ENCODE measurements at regions not wholly inside any gene's neighbourhood (a gene's known extent, or its start where the extent isn't known, plus 50 kb on each side); places are given as distances from the start of the nearest gene placed in this dataset.

DNA sequence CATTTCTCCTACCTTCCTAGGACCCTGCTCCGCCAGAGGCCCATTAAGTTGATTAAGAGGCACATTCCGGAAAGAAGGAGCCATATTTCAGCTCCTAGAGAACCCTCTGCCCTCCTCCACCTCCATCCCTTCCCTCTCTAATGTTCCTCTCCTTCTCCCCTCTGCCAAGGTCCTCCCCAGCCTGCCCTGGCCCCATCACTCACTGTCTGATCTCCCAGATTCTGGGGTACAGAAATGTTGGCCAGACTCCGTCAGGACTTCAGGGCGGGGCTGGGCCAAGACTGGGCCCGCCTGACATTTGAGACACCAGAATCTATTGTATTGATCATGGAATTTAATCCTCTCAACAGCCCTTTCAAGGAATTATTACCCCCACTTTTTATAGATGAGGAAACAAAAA lies 136.1 kb downstream of the TMEM132E start:
- Histone ChIP-seq H3K36me3 (ENCODE audit: control insufficient read depth in 2 of 2, extremely low read depth in 1 of 2, insufficient read depth in 1 of 2, low read length in 1 of 2) (no peaks in the 10 kb centered on the region), H3K27me3 (replicated peaks in 1 of 2; ENCODE audit: control insufficient read depth in 2 of 2, extremely low read depth in 1 of 2, insufficient read depth in 2 of 2, low read length in 1 of 2) (peaks cover under 1 to 34% of the 10 kb centered on the region in 2 experiments), H3K4me3 (ENCODE audit: control insufficient read depth in 1 of 2, extremely low read depth in 1 of 2, low read length in 1 of 2) (no peak overlapping the region), H3K4me1 (ENCODE audit: control insufficient read depth in 1 of 2, extremely low read depth in 1 of 2, insufficient read depth in 2 of 2, low read length in 2 of 2) (no peaks in the 10 kb centered on the region), H3K9me3 (no peaks in the 10 kb centered on the region), H3K27ac (ENCODE audit: low read length) (no peak overlapping the region)
- Mint-ChIP-seq H3K27ac (no peak overlapping the region), H3K27me3 (peaks cover 18 to 30% of the 10 kb centered on the region in 2 donors), H3K4me3 (no peak overlapping the region), H3K4me1 (no peaks in the 10 kb centered on the region), H3K36me3 (no peaks in the 10 kb centered on the region), H3K9me3 (no peaks in the 10 kb centered on the region)
- DNase-seq (no peak), ATAC-seq (replicated peaks in 1 of 4) (no peak)
- ChIA-PET CTCF (no interaction called here), POLR2A (no interaction called here)
- WGBS (ENCODE audit: insufficient coverage) = 91% methylated on average over 2 of the region's 5 CpGs

DNA sequence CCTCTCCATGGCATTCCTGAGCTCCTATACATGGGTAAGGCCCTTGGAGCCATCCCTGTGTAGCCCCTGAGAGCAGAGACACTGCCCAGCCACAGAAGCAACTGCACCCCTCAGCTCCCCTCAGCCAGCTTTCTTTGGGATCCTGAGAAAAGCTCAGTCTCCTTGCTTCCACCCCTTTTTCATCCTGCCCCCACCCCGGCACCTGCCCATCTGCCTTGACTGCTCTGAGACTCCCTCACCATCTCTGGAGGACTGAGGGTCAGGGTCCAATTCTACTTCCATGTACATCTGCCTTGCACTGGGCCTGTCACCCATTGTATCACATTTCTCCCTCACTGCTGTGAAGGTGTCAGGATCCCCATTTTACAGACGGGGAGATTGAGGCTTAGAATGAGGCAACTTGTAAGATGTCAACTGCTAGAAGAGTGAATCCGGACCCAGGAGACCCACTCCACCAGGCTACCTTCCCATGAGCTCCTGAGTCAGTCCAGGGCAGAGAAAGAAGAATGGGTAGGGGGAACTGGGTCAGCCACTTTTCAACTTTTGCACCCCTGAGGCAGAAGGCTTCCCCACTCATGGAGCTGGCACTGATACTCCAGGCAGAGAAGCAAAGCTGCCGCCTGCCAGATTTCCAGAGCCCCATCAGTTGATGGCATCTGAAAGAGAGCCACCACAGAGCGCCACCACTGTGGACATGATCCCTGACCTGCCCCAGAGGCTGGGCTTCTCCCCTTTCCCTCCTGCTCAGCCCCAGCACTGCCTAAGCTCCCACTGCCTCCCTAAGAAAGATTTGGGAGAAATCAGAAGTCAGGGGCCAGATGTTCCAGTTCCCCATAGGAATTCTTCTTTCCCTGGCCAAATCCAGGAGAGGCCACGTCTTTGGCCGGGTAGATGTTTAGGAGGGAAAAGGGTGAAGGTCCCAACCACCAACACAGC lies 135.4 kb downstream of the TMEM132E start:
- Histone ChIP-seq H3K36me3 (ENCODE audit: control insufficient read depth in 2 of 2, extremely low read depth in 1 of 2, insufficient read depth in 1 of 2, low read length in 1 of 2) (no peaks in the 10 kb centered on the region), H3K27ac (ENCODE audit: low read length) (no peak overlapping the region), H3K4me1 (ENCODE audit: control insufficient read depth in 1 of 2, extremely low read depth in 1 of 2, insufficient read depth in 2 of 2, low read length in 2 of 2) (no peaks in the 10 kb centered on the region), H3K27me3 (replicated peaks in 1 of 2; ENCODE audit: control insufficient read depth in 2 of 2, extremely low read depth in 1 of 2, insufficient read depth in 2 of 2, low read length in 1 of 2) (peaks cover 0 to 38% of the 10 kb centered on the region in 2 experiments), H3K4me3 (ENCODE audit: control insufficient read depth in 1 of 2, extremely low read depth in 1 of 2, low read length in 1 of 2) (no peak overlapping the region), H3K9me3 (no peaks in the 10 kb centered on the region)
- Mint-ChIP-seq H3K27me3 (peaks cover 14 to 33% of the 10 kb centered on the region in 2 donors), H3K27ac (no peak overlapping the region), H3K9me3 (no peaks in the 10 kb centered on the region), H3K4me1 (no peaks in the 10 kb centered on the region), H3K4me3 (no peak overlapping the region), H3K36me3 (no peaks in the 10 kb centered on the region)
- ChIA-PET POLR2A (no interaction called here), CTCF (no interaction called here)
- DNase-seq = no peak
- WGBS (ENCODE audit: insufficient coverage) = 71% methylated on average over 1 of the region's 7 CpGs
- ATAC-seq (replicated peaks in 1 of 4) = no peak

DNA sequence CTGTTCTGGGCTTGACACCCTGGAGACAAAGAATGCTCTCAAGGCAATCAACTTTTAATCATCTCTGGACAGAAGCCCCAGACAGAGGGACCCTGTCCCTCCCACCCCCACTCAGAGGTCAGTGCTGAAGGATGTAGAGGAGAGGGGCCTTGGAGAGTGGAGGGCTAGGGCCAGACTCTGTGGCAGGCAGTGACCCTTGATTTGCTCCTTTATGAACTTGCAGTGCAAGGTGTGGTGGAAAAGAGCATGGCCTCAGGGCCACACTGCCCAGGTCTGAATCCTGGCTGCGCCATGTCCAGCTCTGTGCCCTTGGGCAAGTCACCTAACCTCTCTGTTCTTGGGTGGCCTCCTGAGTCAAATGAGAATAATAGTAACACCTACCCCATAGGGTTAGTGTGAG lies 134.3 kb downstream of the TMEM132E start:
- Mint-ChIP-seq H3K9me3 (no peaks in the 10 kb centered on the region), H3K36me3 (no peaks in the 10 kb centered on the region), H3K27me3 (peaks cover 14 to 31% of the 10 kb centered on the region in 2 donors), H3K4me3 (no peak overlapping the region), H3K27ac (no peak overlapping the region), H3K4me1 (no peaks in the 10 kb centered on the region)
- no peaks in the 10 kb centered on the region for H3K9me3 ChIP-seq
- no peak for ATAC-seq (replicated peaks in 1 of 4)
- no CpG with 5 or more reads among the region's 1 CpG for WGBS (ENCODE audit: insufficient coverage)
- no peaks in the 10 kb centered on the region for H3K36me3 ChIP-seq (ENCODE audit: control insufficient read depth in 2 of 2, extremely low read depth in 1 of 2, insufficient read depth in 1 of 2, low read length in 1 of 2)
- no peak for DNase-seq
- peaks cover 0 to 43% of the 10 kb centered on the region in 2 experiments for H3K27me3 ChIP-seq (replicated peaks in 1 of 2; ENCODE audit: control insufficient read depth in 2 of 2, extremely low read depth in 1 of 2, insufficient read depth in 2 of 2, low read length in 1 of 2)
- H3K4me1 ChIP-seq (ENCODE audit: control insufficient read depth in 1 of 2, extremely low read depth in 1 of 2, insufficient read depth in 2 of 2, low read length in 2 of 2) = no peaks in the 10 kb centered on the region
- ChIA-PET POLR2A (no interaction called here), CTCF (no interaction called here)
- no peak overlapping the region for H3K27ac ChIP-seq (ENCODE audit: low read length)
- H3K4me3 ChIP-seq (ENCODE audit: control insufficient read depth in 1 of 2, extremely low read depth in 1 of 2, low read length in 1 of 2) = no peak overlapping the region

DNA sequence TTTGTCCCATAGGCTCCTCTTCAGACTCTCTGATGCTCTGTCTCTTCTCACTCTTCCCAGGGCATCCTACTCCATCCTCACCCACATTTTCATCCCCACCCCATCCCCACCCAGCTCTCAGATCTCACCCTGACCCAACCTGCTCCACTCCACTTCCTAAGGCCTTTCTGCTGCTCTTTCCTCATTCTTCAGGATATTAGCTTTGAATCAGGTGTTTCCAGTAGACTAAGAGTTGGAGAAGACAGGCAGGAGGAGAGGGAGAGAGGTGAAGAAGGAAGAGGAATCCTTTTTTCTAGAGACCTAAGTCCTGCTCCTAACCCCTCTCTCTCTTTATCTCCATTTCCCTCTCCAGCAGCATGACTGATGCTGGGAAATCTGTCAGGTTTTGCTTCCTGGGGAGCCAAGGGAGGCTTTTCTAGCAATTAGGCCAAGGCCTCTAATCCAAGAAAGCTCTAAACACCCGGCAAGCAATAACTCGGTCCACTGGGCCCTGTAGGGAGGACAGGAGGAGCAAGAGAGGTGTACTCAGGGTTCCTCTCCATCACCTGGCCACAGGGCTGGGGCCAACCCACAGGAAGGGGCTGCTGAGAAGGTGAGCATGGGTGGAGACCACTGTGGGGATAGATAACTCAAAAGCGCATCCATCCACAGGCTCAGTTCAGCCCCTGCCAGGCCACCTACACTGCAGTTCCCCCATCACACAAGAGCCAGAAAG lies 133.3 kb downstream of the TMEM132E start:
- H3K36me3 ChIP-seq (ENCODE audit: control insufficient read depth in 2 of 2, extremely low read depth in 1 of 2, insufficient read depth in 1 of 2, low read length in 1 of 2) = no peaks in the 10 kb centered on the region
- no peak overlapping the region for H3K27ac ChIP-seq (ENCODE audit: low read length)
- H3K27me3 ChIP-seq (replicated peaks in 1 of 2; ENCODE audit: control insufficient read depth in 2 of 2, extremely low read depth in 1 of 2, insufficient read depth in 2 of 2, low read length in 1 of 2) = peaks cover 0 to 40% of the 10 kb centered on the region in 2 experiments
- H3K9me3 ChIP-seq = no peaks in the 10 kb centered on the region
- Mint-ChIP-seq H3K27me3 (peaks cover 17 to 28% of the 10 kb centered on the region in 2 donors), H3K9me3 (peaks cover 0 to 2% (median 0%) of the 10 kb centered on the region in 3 donors), H3K4me1 (no peaks in the 10 kb centered on the region), H3K4me3 (no peak overlapping the region), H3K27ac (no peak overlapping the region), H3K36me3 (no peaks in the 10 kb centered on the region)
- CTCF ChIA-PET = no interaction called here
- no peaks in the 10 kb centered on the region for H3K4me1 ChIP-seq (ENCODE audit: control insufficient read depth in 1 of 2, extremely low read depth in 1 of 2, insufficient read depth in 2 of 2, low read length in 2 of 2)
- WGBS (ENCODE audit: insufficient coverage) = 50% methylated on average over 2 of the region's 3 CpGs
- ATAC-seq (replicated peaks in 1 of 4) (no peak), DNase-seq (no peak)
- no peak overlapping the region for H3K4me3 ChIP-seq (ENCODE audit: control insufficient read depth in 1 of 2, extremely low read depth in 1 of 2, low read length in 1 of 2)
- POLR2A ChIA-PET = interaction anchor here in 1 of 2 donors (0.5 kb wide), 1 partner anchor 22 kb away, joined by 3 read pairs; no protein-coding TSS in a partner anchor

DNA sequence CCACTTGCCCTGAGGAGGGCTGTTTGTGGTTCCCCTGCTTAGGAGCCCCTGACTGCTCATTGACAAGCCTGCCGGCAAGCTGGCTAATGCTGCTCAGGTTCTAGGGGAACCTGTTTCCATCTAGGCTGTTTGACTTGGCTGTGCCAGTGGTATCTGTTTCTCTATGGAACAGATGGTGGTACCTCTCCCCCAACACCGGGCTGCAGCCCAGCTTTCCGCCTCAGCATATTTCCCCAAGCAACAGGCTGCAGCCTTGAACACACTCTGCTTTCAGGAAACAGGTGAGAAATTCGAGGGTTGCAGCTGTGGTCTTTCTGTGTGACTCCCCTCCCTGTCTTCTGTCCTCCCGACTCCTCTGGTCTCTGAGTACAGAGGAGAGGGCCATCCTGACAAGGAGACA lies 132.3 kb downstream of the TMEM132E start:
- no peaks in the 10 kb centered on the region for H3K36me3 Mint-ChIP-seq
- Histone ChIP-seq H3K27me3 (replicated peaks in 1 of 2; ENCODE audit: control insufficient read depth in 2 of 2, extremely low read depth in 1 of 2, insufficient read depth in 2 of 2, low read length in 1 of 2) (peaks cover 0 to 40% of the 10 kb centered on the region in 2 experiments), H3K4me1 (ENCODE audit: control insufficient read depth in 1 of 2, extremely low read depth in 1 of 2, insufficient read depth in 2 of 2, low read length in 2 of 2) (no peaks in the 10 kb centered on the region), H3K27ac (ENCODE audit: low read length) (no peak overlapping the region), H3K9me3 (no peaks in the 10 kb centered on the region), H3K4me3 (ENCODE audit: control insufficient read depth in 1 of 2, extremely low read depth in 1 of 2, low read length in 1 of 2) (no peak overlapping the region), H3K36me3 (ENCODE audit: control insufficient read depth in 2 of 2, extremely low read depth in 1 of 2, insufficient read depth in 1 of 2, low read length in 1 of 2) (no peaks in the 10 kb centered on the region)
- 73% methylated on average over 3 of the region's 5 CpGs for WGBS (ENCODE audit: insufficient coverage)
- no peaks in the 10 kb centered on the region for H3K4me1 Mint-ChIP-seq
- no peak overlapping the region for H3K27ac Mint-ChIP-seq
- H3K9me3 Mint-ChIP-seq = peaks cover 0 to 7% (median 0%) of the 10 kb centered on the region in 3 donors
- no peak overlapping the region for H3K4me3 Mint-ChIP-seq
- DNase-seq (no peak), ATAC-seq (replicated peaks in 1 of 4) (no peak)
- H3K27me3 Mint-ChIP-seq = peaks cover 21 to 31% of the 10 kb centered on the region in 2 donors
- CTCF ChIA-PET = no interaction called here
- POLR2A ChIA-PET = no interaction called here

DNA sequence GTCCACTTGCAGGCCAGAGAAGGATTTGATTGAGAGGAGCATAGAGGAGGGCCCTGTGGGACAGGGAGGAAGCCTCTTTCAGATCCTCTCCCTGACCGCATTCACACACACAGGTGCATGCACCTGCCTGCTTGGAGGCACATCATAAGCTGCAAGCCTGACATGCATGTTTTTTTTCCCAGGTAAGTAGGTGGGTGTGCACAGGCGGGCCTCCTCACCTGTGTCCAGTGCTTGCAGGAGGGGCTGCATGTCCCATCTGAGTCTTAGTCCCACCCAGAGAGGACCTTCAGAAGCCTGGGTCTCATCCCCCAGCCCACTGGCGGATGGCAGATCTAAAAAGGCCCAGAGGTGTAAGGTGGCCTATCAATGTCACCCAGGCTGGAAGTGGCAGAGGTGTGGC lies 130.8 kb downstream of the TMEM132E start:
- H3K4me1 Mint-ChIP-seq = no peaks in the 10 kb centered on the region
- H3K36me3 Mint-ChIP-seq = no peaks in the 10 kb centered on the region
- DNase-seq = no peak

More for the DNA sequence above, 130.8 kb downstream of the TMEM132E start:
- Histone ChIP-seq H3K4me3 (ENCODE audit: control insufficient read depth in 1 of 2, extremely low read depth in 1 of 2, low read length in 1 of 2) (no peak overlapping the region), H3K27me3 (replicated peaks in 1 of 2; ENCODE audit: control insufficient read depth in 2 of 2, extremely low read depth in 1 of 2, insufficient read depth in 2 of 2, low read length in 1 of 2) (peaks cover 0 to 37% of the 10 kb centered on the region in 2 experiments), H3K27ac (ENCODE audit: low read length) (no peak overlapping the region), H3K9me3 (no peaks in the 10 kb centered on the region), H3K4me1 (ENCODE audit: control insufficient read depth in 1 of 2, extremely low read depth in 1 of 2, insufficient read depth in 2 of 2, low read length in 2 of 2) (no peaks in the 10 kb centered on the region), H3K36me3 (ENCODE audit: control insufficient read depth in 2 of 2, extremely low read depth in 1 of 2, insufficient read depth in 1 of 2, low read length in 1 of 2) (no peaks in the 10 kb centered on the region)
- ATAC-seq (replicated peaks in 1 of 4) = no peak
- H3K27me3 Mint-ChIP-seq = peaks cover 23% of the 10 kb centered on the region in 2 donors
- H3K4me3 Mint-ChIP-seq = no peak overlapping the region
- ChIA-PET CTCF (no interaction called here), POLR2A (no interaction called here)
- peaks cover 0 to 11% (median 0%) of the 10 kb centered on the region in 3 donors for H3K9me3 Mint-ChIP-seq
- no peak overlapping the region for H3K27ac Mint-ChIP-seq
- 63% methylated on average over 1 of the region's 3 CpGs for WGBS (ENCODE audit: insufficient coverage)
